HG03135 (cell line): ENCODE measurements at regions not wholly inside any gene's neighbourhood (a gene's known extent, or its start where the extent isn't known, plus 50 kb on each side); places are given as distances from the start of the nearest gene placed in this dataset.

Source experiments
- ATAC-seq: cut with Tn5 transposase; IDR thresholded peaks from one replicate; pipeline ENCODE4 v1.9.1; 2021; ENCODE audit warnings: mild to moderate bottlenecking, moderate library complexity; ENCODE audit not compliant: unreplicated experiment

- ATAC-seq, result no peak
These were observed 142.7 kb downstream of the VAPA start for GRCh38 chr18:10056506-10056905.

- no peak for ATAC-seq
These were observed 143.6 kb downstream of the VAPA start for GRCh38 chr18:10057401-10057893.

GRCh38 chr18:10057894-10058791, 144.3 kb downstream of the VAPA start:
- no peak for ATAC-seq

GRCh38 chr18:10059610-10060468, 146.0 kb downstream of the VAPA start:
- ATAC-seq, result no peak

GRCh38 chr18:10060469-10060782, 146.6 kb downstream of the VAPA start:
- ATAC-seq, result no peak

GRCh38 chr18:10060841-10061240, 147.0 kb downstream of the VAPA start:
- ATAC-seq, result no peak

GRCh38 chr18:10061566-10062140, 147.8 kb downstream of the VAPA start:
- ATAC-seq, result no peak

- ATAC-seq, result no peak
These were observed 148.8 kb downstream of the VAPA start for GRCh38 chr18:10062302-10063300.

GRCh38 chr18:10063489-10063888, 149.7 kb downstream of the VAPA start:
- no peak for ATAC-seq

- ATAC-seq, result no peak
These were observed 150.5 kb downstream of the VAPA start for GRCh38 chr18:10064267-10064666.

- ATAC-seq, result no peak
These were observed 151.5 kb downstream of the VAPA start for GRCh38 chr18:10065296-10065695.

GRCh38 chr18:10067670-10068659, 154.1 kb downstream of the VAPA start:
- no peak for ATAC-seq

GRCh38 chr18:10068766-10069567, 155.2 kb downstream of the VAPA start:
- ATAC-seq, result no peak

GRCh38 chr18:10070561-10071000, 156.8 kb downstream of the VAPA start:
- ATAC-seq, result no peak

GRCh38 chr18:10072671-10073175, 158.9 kb downstream of the VAPA start:
- ATAC-seq, result no peak

- ATAC-seq, result no peak
These were observed 160.3 kb downstream of the VAPA start for GRCh38 chr18:10074110-10074509.

GRCh38 chr18:10074728-10075127, 160.9 kb downstream of the VAPA start:
- ATAC-seq, result no peak

- ATAC-seq, result no peak
These were observed 162.8 kb downstream of the VAPA start for GRCh38 chr18:10076502-10077030.
